Loucy (cell line): ENCODE measurements at regions not wholly inside any gene's neighbourhood (a gene's known extent, or its start where the extent isn't known, plus 50 kb on each side); places are given as distances from the start of the nearest gene placed in this dataset.

Experiments
- H2AFZ ChIP-seq: fragments of 200-600 bp; sonication (generic); 2 replicates; pipeline ENCODE4 v1.6.0; 2016; ENCODE audit warnings: antibody characterized with exemption, mild to moderate bottlenecking, low read length, moderate library complexity
- H3F3A ChIP-seq: fragments of 200-600 bp; 2 replicates; pipeline ENCODE4 v1.6.0; 2016; ENCODE audit warnings: antibody characterized with exemption, low read depth, mild to moderate bottlenecking
- H3K27me3 ChIP-seq: fragments of 200-600 bp; sonication (generic); 2 replicates; pipeline ENCODE4 v1.6.1; 2014; ENCODE audit warnings: low read length, mild to moderate bottlenecking; ENCODE audit not compliant: insufficient read depth, poor library complexity, severe bottlenecking
- H3K36me3 ChIP-seq: fragments of 200-600 bp; sonication (generic); 2 replicates; pipeline ENCODE4 v1.6.1; 2016; ENCODE audit warnings: low read length; ENCODE audit not compliant: insufficient read depth
- H3K4me1 ChIP-seq: fragments of 200-600 bp; sonication (generic); 2 replicates; pipeline ENCODE4 v1.5.1; 2014; ENCODE audit warnings: low read length, mild to moderate bottlenecking; ENCODE audit not compliant: insufficient read depth, poor library complexity, severe bottlenecking
- H3K4me2 ChIP-seq: fragments of 200-600 bp; sonication (generic); 2 replicates; pipeline ENCODE4 v1.6.0; 2014; ENCODE audit warnings: antibody characterized with exemption, low read length, low read depth, mild to moderate bottlenecking; ENCODE audit not compliant: poor library complexity, severe bottlenecking
- H3K4me3 ChIP-seq: fragments of 200-600 bp; sonication (generic); 2 replicates; pipeline ENCODE4 v1.5.1; 2014; ENCODE audit warnings: low read length, mild to moderate bottlenecking, mixed read lengths; ENCODE audit not compliant: poor library complexity, severe bottlenecking
- H3K79me2 ChIP-seq: fragments of 200-600 bp; sonication (generic); 2 replicates; pipeline ENCODE4 v1.6.1; 2014; ENCODE audit warnings: low read length; ENCODE audit not compliant: insufficient read depth
- H3K9ac ChIP-seq: fragments of 200-600 bp; sonication (generic); 2 replicates; pipeline ENCODE4 v1.6.0; 2014; ENCODE audit warnings: mild to moderate bottlenecking, low read depth, low read length, moderate library complexity; ENCODE audit not compliant: poor library complexity, severe bottlenecking
- H3K9me2 ChIP-seq: fragments of 200-600 bp; sonication (generic); replicated peaks from 2 replicates; pipeline ENCODE4 v1.6.1; 2016; ENCODE audit warnings: low read depth, low read length, mixed read lengths
- H3K9me3 ChIP-seq: fragments of 200-600 bp; sonication (generic); 2 replicates; pipeline ENCODE4 v1.6.1; 2014; ENCODE audit warnings: mild to moderate bottlenecking, antibody characterized with exemption, low read length, low read depth; ENCODE audit not compliant: insufficient read depth
- H4K20me1 ChIP-seq: fragments of 200-600 bp; sonication (generic); 2 replicates; pipeline ENCODE4 v1.6.0; 2014; ENCODE audit warnings: antibody characterized with exemption, low read length, mild to moderate bottlenecking; ENCODE audit not compliant: insufficient read depth, poor library complexity, severe bottlenecking
- EZH2phosphoT487 ChIP-seq: fragments of 200-600 bp; IDR thresholded peaks from 2 replicates; pipeline ENCODE4 v1.6.1; 2018; ENCODE audit warnings: antibody characterized with exemption, mild to moderate bottlenecking, moderate library complexity, borderline replicate concordance
- TF ChIP-seq, protein P1 (sequence below): fragments of 200-600 bp; sonication (generic); conservative IDR thresholded peaks from 2 replicates; pipeline ENCODE4 v1.5.1; 2014; ENCODE audit warnings: mild to moderate bottlenecking, antibody characterized with exemption, low read length

DNA sequence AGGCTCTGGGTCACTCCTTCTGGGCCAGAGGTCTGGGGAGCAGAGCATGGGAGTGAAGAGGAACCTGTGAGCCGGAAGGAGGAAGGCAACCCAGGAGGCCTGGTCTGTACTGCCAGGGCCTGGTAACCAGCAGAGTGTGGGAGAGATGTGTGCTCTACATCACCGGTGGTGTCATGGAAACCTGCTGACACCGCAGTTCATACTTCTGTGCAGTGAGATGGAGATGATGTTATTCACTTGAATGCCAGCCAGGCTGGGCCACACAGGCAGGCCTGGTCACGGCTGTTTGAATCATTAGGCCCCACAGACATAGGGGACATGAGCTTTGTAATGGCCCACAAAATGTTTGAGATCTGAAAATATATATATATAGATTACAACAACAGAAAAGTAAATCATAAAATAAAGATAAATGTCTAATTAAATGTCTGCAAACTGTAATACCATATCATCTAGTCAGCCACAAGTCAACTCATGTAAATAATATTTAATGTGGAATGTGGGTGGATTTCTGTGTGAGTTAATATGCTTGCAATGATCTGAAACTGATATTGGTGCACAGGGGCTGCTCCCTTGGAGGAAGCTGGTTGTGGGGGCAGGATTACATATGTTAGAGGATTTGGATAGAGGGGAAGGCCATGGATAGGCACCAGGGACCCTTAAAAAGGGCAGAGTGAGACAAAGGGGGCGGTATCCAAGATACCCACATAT lies 108.5 kb upstream of the PFN2 start:
- Histone ChIP-seq H4K20me1 (no peaks in the 10 kb centered on the region), H3K4me2 (no peak overlapping the region), H3F3A (no peaks in the 10 kb centered on the region), H3K9me2 (no peaks in the 10 kb centered on the region), H3K9ac (no peak overlapping the region), H3K36me3 (no peaks in the 10 kb centered on the region), H3K79me2 (no peaks in the 10 kb centered on the region), H3K4me3 (no peak overlapping the region), H3K4me1 (peaks cover 4% of the 10 kb centered on the region), H2AFZ (no peak overlapping the region), H3K9me3 (no peaks in the 10 kb centered on the region), H3K27me3 (no peaks in the 10 kb centered on the region)
- no peak for TF ChIP-seq EZH2phosphoT487
- TF ChIP-seq, protein P1, sequence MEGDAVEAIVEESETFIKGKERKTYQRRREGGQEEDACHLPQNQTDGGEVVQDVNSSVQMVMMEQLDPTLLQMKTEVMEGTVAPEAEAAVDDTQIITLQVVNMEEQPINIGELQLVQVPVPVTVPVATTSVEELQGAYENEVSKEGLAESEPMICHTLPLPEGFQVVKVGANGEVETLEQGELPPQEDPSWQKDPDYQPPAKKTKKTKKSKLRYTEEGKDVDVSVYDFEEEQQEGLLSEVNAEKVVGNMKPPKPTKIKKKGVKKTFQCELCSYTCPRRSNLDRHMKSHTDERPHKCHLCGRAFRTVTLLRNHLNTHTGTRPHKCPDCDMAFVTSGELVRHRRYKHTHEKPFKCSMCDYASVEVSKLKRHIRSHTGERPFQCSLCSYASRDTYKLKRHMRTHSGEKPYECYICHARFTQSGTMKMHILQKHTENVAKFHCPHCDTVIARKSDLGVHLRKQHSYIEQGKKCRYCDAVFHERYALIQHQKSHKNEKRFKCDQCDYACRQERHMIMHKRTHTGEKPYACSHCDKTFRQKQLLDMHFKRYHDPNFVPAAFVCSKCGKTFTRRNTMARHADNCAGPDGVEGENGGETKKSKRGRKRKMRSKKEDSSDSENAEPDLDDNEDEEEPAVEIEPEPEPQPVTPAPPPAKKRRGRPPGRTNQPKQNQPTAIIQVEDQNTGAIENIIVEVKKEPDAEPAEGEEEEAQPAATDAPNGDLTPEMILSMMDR, result no peak

DNA sequence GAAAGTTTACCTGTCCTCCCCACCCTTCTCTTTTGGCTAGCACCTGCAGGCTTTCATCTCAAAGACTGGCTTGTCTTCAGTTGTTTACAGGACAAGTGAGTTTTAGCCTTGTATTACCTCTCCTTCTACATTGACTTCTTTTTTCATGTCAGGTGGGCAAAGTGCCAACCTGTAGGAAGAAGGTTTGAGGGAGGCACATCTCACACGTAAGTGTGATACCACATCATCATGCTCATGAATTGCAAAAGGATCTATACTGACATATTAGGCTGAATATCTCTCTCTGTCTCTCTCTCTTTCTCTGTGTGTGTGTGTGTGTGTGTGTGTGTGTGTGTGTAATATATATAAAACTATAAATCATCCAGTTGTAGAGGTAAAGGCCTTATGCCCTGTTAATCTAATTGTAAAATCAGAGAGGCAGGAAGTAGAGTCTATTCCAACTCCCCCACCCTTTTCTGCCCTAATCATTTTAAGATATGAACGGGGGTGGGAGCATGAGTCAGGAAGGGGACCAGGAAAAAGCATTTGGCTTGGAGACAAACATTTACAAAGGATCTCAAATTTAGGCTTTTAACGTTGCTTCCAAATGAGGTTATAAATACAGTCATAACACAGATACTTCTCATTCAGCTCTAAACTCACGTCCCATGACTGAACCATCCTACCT lies 107.0 kb upstream of the PFN2 start:
- no peaks in the 10 kb centered on the region for H3K9me2 ChIP-seq
- H3K27me3 ChIP-seq, result no peaks in the 10 kb centered on the region
- no peaks in the 10 kb centered on the region for H3K79me2 ChIP-seq
- H2AFZ ChIP-seq, result no peak overlapping the region
- H3K4me3 ChIP-seq, result no peak overlapping the region
- H3K9ac ChIP-seq, result no peak overlapping the region
- H3K9me3 ChIP-seq, result no peaks in the 10 kb centered on the region
- no peaks in the 10 kb centered on the region for H3F3A ChIP-seq
- no peaks in the 10 kb centered on the region for H3K36me3 ChIP-seq
- peaks cover 4% of the 10 kb centered on the region for H3K4me1 ChIP-seq
- H3K4me2 ChIP-seq, result no peak overlapping the region
- H4K20me1 ChIP-seq, result no peaks in the 10 kb centered on the region
- TF ChIP-seq EZH2phosphoT487, result no peak
- TF ChIP-seq, protein P1, result no peak

- H3K9me2 ChIP-seq, result no peaks in the 10 kb centered on the region
- no peaks in the 10 kb centered on the region for H4K20me1 ChIP-seq
- no peak overlapping the region for H3K4me3 ChIP-seq
- TF ChIP-seq EZH2phosphoT487, result no peak
- TF ChIP-seq, protein P1, result no peak
- no peak overlapping the region for H2AFZ ChIP-seq
- peaks cover 4% of the 10 kb centered on the region for H3K4me1 ChIP-seq
- H3K4me2 ChIP-seq, result no peak overlapping the region
- H3K27me3 ChIP-seq, result no peaks in the 10 kb centered on the region
- H3K9me3 ChIP-seq, result no peaks in the 10 kb centered on the region
- no peaks in the 10 kb centered on the region for H3K79me2 ChIP-seq
- no peak overlapping the region for H3K9ac ChIP-seq
- no peaks in the 10 kb centered on the region for H3F3A ChIP-seq
- no peaks in the 10 kb centered on the region for H3K36me3 ChIP-seq
Measured at GRCh38 chr3:150077107-150077506, 106.4 kb upstream of the PFN2 start.
